Neural progenitor cell (in vitro differentiated cells): ENCODE measurements at regions not wholly inside any gene's neighbourhood (a gene's known extent, or its start where the extent isn't known, plus 50 kb on each side); places are given as distances from the start of the nearest gene placed in this dataset.
A peak's percentile ranks its signal among the peaks of the same experiment; 100 is the strongest.
"Not testable (repeated sequence)": the region's sequence is repeated elsewhere in the genome, so short reads cannot be mapped to it uniquely, and the experiment has no call there.

ENCODE experiments used
- DNase-seq: peaks from one replicate; pipeline ENCODE4 v3.0.0-alpha.2; 2016; ENCODE audit warnings: low spot score
- H2AFZ ChIP-seq: fragments of 200-600 bp; sonication (generic); replicated peaks from 2 replicates; pipeline ENCODE4 v1.6.1; 2016; ENCODE audit warnings: antibody characterized with exemption
- H3F3A ChIP-seq: fragments of 200-600 bp; sonication (generic); 2 replicates; pipeline ENCODE4 v1.6.1; 2016; ENCODE audit warnings: antibody characterized with exemption, low read depth
- H3K27ac ChIP-seq: fragments of 200-600 bp; sonication (generic); 2 replicates; pipeline ENCODE4 v1.5.1; 2016; ENCODE audit warnings: mild to moderate bottlenecking
- H3K27me3 ChIP-seq: fragments of 200-600 bp; sonication (generic); 2 replicates; pipeline ENCODE4 v1.6.1; 2016; ENCODE audit warnings: mild to moderate bottlenecking, moderate library complexity
- H3K36me3 ChIP-seq: fragments of 200-600 bp; sonication (generic); 2 replicates; pipeline ENCODE4 v1.5.1; 2016
- H3K4me1 ChIP-seq: fragments of 200-600 bp; sonication (generic); 2 replicates; pipeline ENCODE4 v1.6.1; 2016; ENCODE audit warnings: mixed run types
- H3K4me2 ChIP-seq: fragments of 200-600 bp; sonication (generic); 2 replicates; pipeline ENCODE4 v1.6.1; 2016
- H3K4me3 ChIP-seq: fragments of 200-600 bp; sonication (generic); 2 replicates; pipeline ENCODE4 v1.5.1; 2016
- H3K79me2 ChIP-seq: fragments of 200-600 bp; sonication (generic); 2 replicates; pipeline ENCODE4 v1.6.1; 2016; ENCODE audit warnings: low read depth
- H3K9ac ChIP-seq: fragments of 200-600 bp; sonication (generic); 2 replicates; pipeline ENCODE4 v1.6.1; 2016
- H3K9me3 ChIP-seq: fragments of 200-600 bp; sonication (generic); 2 replicates; pipeline ENCODE4 v1.5.1; 2016; ENCODE audit warnings: low read depth
- H4K20me1 ChIP-seq: fragments of 200-600 bp; sonication (generic); 2 replicates; pipeline ENCODE4 v1.6.1; 2016; ENCODE audit warnings: low read depth
- H3K27ac Mint-ChIP-seq: 3 replicates; pipeline ENCODE4 v1.8.0; 2021; ENCODE audit warnings: mixed read lengths
- H3K27me3 Mint-ChIP-seq: 2 replicates; pipeline ENCODE4 v1.8.0; 2022; ENCODE audit warnings: low read depth, mild to moderate bottlenecking, inconsistent platforms, moderate library complexity, mixed read lengths; ENCODE audit not compliant: insufficient read depth
- H3K36me3 Mint-ChIP-seq: 3 replicates; pipeline ENCODE4 v1.8.0; 2021; ENCODE audit warnings: mixed read lengths
- H3K4me1 Mint-ChIP-seq: 3 replicates; pipeline ENCODE4 v1.8.0; 2021; ENCODE audit warnings: mixed read lengths
- H3K4me3 Mint-ChIP-seq: 3 replicates; pipeline ENCODE4 v1.8.0; 2021; ENCODE audit warnings: mild to moderate bottlenecking, moderate library complexity, mixed read lengths
- H3K9me3 Mint-ChIP-seq: 3 replicates; pipeline ENCODE4 v1.8.0; 2020; ENCODE audit warnings: mixed read lengths
- EZH2 ChIP-seq: fragments of 200-600 bp; sonication (generic); IDR thresholded peaks from 2 replicates; pipeline ENCODE4 v1.6.1; 2017; ENCODE audit warnings: antibody characterized with exemption, mild to moderate bottlenecking, moderate library complexity
- EZH2phosphoT487 ChIP-seq: fragments of 200-600 bp; sonication (generic); IDR thresholded peaks from 2 replicates; pipeline ENCODE4 v1.6.1; 2017; ENCODE audit warnings: antibody characterized with exemption
- TF ChIP-seq, protein P1 (sequence below): fragments of 200-600 bp; sonication (generic); IDR thresholded peaks from 2 replicates; pipeline ENCODE4 v1.5.1; 2017; ENCODE audit warnings: antibody characterized with exemption, mild to moderate bottlenecking

DNA sequence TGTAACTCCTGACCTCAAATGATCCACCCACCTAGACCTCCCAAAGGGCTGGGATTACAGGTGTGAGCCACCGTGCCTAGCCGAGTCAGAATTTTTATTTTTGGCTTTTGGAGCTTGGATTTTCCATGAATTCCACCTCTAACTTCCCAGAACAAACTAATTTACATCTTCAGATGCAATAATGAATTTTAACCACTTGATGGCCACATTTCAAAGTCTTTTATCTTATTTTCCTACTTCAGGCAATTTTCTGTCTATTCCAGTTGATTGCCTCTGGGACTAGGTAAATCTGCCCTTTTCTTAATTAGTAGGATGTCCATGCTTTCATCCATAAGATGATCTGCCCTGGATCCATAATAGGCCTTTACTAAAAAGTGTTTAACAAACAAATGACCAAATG lies 156.4 kb upstream of the ANKFN1 start:
- H3K36me3 Mint-ChIP-seq = peaks cover 2% of the 10 kb centered on the region
- no peak overlapping the region for H3K4me3 Mint-ChIP-seq
- Histone ChIP-seq H3K4me1 (no peaks in the 10 kb centered on the region), H3K27me3 (no peaks in the 10 kb centered on the region), H3F3A (no peaks in the 10 kb centered on the region), H3K36me3 (no peaks in the 10 kb centered on the region), H3K27ac (no peak overlapping the region), H3K9ac (no peak overlapping the region), H3K4me2 (no peak overlapping the region), H3K4me3 (no peak overlapping the region), H3K79me2 (no peaks in the 10 kb centered on the region), H4K20me1 (no peaks in the 10 kb centered on the region), H3K9me3 (no peaks in the 10 kb centered on the region), H2AFZ (no peak overlapping the region)
- no peak for DNase-seq
- no peak overlapping the region for H3K27ac Mint-ChIP-seq
- no peak for TF ChIP-seq EZH2
- TF ChIP-seq, protein P1, sequence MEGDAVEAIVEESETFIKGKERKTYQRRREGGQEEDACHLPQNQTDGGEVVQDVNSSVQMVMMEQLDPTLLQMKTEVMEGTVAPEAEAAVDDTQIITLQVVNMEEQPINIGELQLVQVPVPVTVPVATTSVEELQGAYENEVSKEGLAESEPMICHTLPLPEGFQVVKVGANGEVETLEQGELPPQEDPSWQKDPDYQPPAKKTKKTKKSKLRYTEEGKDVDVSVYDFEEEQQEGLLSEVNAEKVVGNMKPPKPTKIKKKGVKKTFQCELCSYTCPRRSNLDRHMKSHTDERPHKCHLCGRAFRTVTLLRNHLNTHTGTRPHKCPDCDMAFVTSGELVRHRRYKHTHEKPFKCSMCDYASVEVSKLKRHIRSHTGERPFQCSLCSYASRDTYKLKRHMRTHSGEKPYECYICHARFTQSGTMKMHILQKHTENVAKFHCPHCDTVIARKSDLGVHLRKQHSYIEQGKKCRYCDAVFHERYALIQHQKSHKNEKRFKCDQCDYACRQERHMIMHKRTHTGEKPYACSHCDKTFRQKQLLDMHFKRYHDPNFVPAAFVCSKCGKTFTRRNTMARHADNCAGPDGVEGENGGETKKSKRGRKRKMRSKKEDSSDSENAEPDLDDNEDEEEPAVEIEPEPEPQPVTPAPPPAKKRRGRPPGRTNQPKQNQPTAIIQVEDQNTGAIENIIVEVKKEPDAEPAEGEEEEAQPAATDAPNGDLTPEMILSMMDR = peak; percentile 30
- H3K27me3 Mint-ChIP-seq = peaks cover 3% of the 10 kb centered on the region
- H3K4me1 Mint-ChIP-seq = no peaks in the 10 kb centered on the region
- peaks cover 8% of the 10 kb centered on the region for H3K9me3 Mint-ChIP-seq

DNA sequence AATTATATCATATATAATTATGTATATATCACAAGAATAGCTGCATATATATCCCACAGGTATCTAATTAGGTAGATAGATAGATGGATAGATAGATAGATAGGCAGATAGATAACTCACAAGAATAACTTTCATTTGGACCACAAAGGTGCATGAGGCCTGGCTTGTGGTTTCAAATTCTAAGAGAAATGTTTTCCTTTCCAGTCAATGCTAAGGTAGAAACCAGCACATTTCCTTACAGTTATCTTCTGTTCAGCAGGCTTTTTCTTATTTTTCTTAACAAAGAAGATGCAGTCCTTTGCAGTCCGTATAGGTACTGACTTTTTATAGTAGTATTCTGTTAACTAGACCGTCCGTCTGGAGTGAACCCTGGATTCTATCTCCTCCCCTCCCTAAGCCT lies 152.9 kb upstream of the ANKFN1 start:
- Histone ChIP-seq H3K27ac (no peak overlapping the region), H3K9me3 (no peaks in the 10 kb centered on the region), H3K27me3 (no peaks in the 10 kb centered on the region), H3K9ac (no peak overlapping the region), H2AFZ (no peak overlapping the region), H3K4me1 (no peaks in the 10 kb centered on the region), H3K36me3 (no peaks in the 10 kb centered on the region), H4K20me1 (no peaks in the 10 kb centered on the region), H3F3A (no peaks in the 10 kb centered on the region), H3K4me3 (no peak overlapping the region), H3K79me2 (no peaks in the 10 kb centered on the region), H3K4me2 (no peak overlapping the region)
- Mint-ChIP-seq H3K4me3 (no peak overlapping the region), H3K36me3 (no peaks in the 10 kb centered on the region), H3K27ac (no peak overlapping the region), H3K27me3 (peaks cover 3% of the 10 kb centered on the region), H3K9me3 (peaks cover 15% of the 10 kb centered on the region), H3K4me1 (no peaks in the 10 kb centered on the region)
- TF ChIP-seq EZH2phosphoT487 (no peak), EZH2 (no peak)
- TF ChIP-seq, protein P1 = no peak
- DNase-seq = no peak

DNA sequence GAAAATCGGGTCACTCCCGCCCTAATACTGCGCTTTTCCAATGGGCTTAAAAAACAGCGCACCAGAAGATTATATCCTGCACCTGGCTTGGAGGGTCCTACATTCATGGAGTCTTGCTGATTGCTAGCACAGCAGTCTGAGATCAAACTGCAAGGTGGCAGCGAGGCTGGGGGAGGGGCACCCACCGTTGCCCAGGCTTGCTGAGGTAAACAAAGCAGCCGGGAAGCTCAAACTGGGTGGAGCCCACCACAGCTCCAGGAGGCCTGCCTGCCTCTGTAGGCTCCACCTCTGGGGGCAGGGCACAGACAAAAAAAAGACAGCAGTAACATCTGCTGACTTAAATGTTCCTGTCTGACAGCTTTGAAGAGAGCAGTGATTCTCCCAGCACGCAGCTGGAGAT lies 150.6 kb upstream of the ANKFN1 start:
- H3K4me3 Mint-ChIP-seq, DNase-seq, H3K27me3 ChIP-seq, H3K36me3 Mint-ChIP-seq, H3K36me3 ChIP-seq, H3K9ac ChIP-seq, H3K27ac ChIP-seq, H3K9me3 ChIP-seq, H3K4me1 ChIP-seq, H4K20me1 ChIP-seq, H3K79me2 ChIP-seq, H3K4me3 ChIP-seq, H3K27ac Mint-ChIP-seq, H3K4me2 ChIP-seq, H3K4me1 Mint-ChIP-seq, H2AFZ ChIP-seq, H3F3A ChIP-seq, H3K27me3 Mint-ChIP-seq: not testable (repeated sequence)
- peaks cover 15% of the 10 kb centered on the region for H3K9me3 Mint-ChIP-seq

- H3K4me1 Mint-ChIP-seq = peaks cover 18% of the 10 kb centered on the region
- Histone ChIP-seq H3K27ac (peak overlapping the region; percentile 41), H2AFZ (peak overlapping the region; percentile 95), H3K4me3 (no peak overlapping the region), H3K4me1 (peaks cover 14% of the 10 kb centered on the region), H3K9ac (no peak overlapping the region), H4K20me1 (no peaks in the 10 kb centered on the region), H3K79me2 (no peaks in the 10 kb centered on the region), H3F3A (no peaks in the 10 kb centered on the region), H3K4me2 (peak overlapping the region; percentile 68), H3K36me3 (no peaks in the 10 kb centered on the region), H3K9me3 (peaks cover 7% of the 10 kb centered on the region), H3K27me3 (no peaks in the 10 kb centered on the region)
- peaks cover 3% of the 10 kb centered on the region for H3K27me3 Mint-ChIP-seq
- TF ChIP-seq, protein P1 = no peak
- no peak for TF ChIP-seq EZH2phosphoT487
- no peak for TF ChIP-seq EZH2
- H3K4me3 Mint-ChIP-seq = peak overlapping the region; percentile 5
- no peaks in the 10 kb centered on the region for H3K36me3 Mint-ChIP-seq
- peaks cover 2% of the 10 kb centered on the region for H3K9me3 Mint-ChIP-seq
- H3K27ac Mint-ChIP-seq = peak overlapping the region; percentile 70
- peak; percentile 77 for DNase-seq
These were observed 143.3 kb upstream of the ANKFN1 start for GRCh38 chr17:56009795-56010651.
